ENCODE measurements at regions not wholly inside any gene's neighbourhood (a gene's known extent, or its start where the extent isn't known, plus 50 kb on each side); places are given as distances from the start of the nearest gene placed in this dataset.
"Not testable (repeated sequence)": the region's sequence is repeated elsewhere in the genome, so short reads cannot be mapped to it uniquely, and the experiment has no call there.

GRCh38 chr10:93127642-93128215 lies 54.0 kb downstream of the CYP26A1 start:
- H3K27ac ChIP-seq = not testable (repeated sequence)

GRCh38 chr10:93131986-93132385 lies 58.3 kb downstream of the CYP26A1 start:
- TF ChIP-seq, protein P1, sequence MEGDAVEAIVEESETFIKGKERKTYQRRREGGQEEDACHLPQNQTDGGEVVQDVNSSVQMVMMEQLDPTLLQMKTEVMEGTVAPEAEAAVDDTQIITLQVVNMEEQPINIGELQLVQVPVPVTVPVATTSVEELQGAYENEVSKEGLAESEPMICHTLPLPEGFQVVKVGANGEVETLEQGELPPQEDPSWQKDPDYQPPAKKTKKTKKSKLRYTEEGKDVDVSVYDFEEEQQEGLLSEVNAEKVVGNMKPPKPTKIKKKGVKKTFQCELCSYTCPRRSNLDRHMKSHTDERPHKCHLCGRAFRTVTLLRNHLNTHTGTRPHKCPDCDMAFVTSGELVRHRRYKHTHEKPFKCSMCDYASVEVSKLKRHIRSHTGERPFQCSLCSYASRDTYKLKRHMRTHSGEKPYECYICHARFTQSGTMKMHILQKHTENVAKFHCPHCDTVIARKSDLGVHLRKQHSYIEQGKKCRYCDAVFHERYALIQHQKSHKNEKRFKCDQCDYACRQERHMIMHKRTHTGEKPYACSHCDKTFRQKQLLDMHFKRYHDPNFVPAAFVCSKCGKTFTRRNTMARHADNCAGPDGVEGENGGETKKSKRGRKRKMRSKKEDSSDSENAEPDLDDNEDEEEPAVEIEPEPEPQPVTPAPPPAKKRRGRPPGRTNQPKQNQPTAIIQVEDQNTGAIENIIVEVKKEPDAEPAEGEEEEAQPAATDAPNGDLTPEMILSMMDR (conservative IDR thresholded peaks at IDR 0.05) = no peak

DNA sequence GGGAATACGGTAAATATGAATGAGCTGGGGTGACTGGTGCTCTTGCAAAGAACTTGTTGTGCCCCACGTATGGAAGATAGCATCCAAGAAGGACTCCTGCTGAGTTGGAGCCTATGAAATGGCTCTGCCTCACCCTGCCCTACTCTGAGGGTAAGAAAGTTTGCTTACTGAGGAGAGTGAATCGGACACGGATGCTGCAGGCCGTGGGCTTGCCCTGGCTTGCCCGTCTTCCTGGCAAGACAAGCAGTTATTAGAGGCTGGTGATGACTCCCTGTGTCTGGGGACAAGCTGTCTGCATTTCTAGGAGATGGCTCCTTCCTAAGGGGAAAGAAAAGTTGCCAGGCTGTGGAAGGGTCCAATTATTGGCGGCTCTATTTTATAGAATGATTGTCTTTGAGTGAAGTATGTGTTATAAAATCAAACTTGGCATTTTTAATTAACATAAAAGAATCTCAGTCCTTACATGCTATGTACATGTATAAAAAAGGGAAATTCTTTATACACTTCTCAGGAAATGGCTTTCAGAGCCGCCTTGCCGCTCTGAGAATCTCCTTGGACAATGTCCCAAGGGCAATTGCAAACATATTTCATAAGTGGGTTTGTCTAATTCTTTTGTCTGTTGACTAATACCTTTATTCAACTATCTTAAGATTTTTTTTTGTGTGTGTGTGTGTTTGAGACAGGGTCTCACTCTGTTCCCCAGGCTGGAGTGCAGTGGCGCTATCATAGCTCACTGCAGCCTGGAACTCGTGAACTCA lies 64.6 kb downstream of the CYP26A1 start:
- TF ChIP-seq, protein P1 (conservative IDR thresholded peaks at IDR 0.05) = no peak
- no peak overlapping the region for H3K27ac ChIP-seq

More at GRCh38 chr10:93131986-93132385, 58.3 kb downstream of the CYP26A1 start:
- H3K27ac ChIP-seq = no peak overlapping the region

GRCh38 chr10:93139059-93139655 lies 65.5 kb downstream of the CYP26A1 start:
- TF ChIP-seq, protein P1 (conservative IDR thresholded peaks at IDR 0.05) = no peak
- no peak overlapping the region for H3K27ac ChIP-seq

- H3K27ac ChIP-seq = no peak overlapping the region
- TF ChIP-seq, protein P1 (conservative IDR thresholded peaks at IDR 0.05) = no peak
These were observed 68.8 kb downstream of the CYP26A1 start for GRCh38 chr10:93142534-93142933.

DNA sequence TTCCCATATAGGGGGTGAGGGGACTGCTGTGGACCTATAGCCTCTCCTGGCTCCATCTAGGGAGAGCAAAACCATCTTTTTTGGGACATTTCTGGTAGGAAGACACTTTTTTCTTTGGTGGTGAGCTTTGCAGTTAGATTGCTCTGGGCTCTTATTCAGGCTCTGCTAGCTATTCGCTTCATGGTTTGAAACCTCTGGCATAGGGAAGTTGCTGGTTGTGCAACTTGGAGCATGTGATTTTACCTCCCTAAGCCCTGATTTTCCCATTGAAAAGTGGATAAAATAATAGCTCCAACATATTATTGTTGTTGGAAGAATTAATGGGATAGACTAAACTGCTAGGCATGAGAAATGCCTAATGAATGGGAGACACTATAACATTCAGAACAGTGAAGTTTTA lies 69.6 kb downstream of the CYP26A1 start:
- no peak overlapping the region for H3K27ac ChIP-seq
- TF ChIP-seq, protein P1 (conservative IDR thresholded peaks at IDR 0.05) = no peak

GRCh38 chr10:93146336-93146735 lies 72.6 kb downstream of the CYP26A1 start:
- no peak overlapping the region for H3K27ac ChIP-seq
- TF ChIP-seq, protein P1 (conservative IDR thresholded peaks at IDR 0.05) = no peak

- no peak overlapping the region for H3K27ac ChIP-seq
- TF ChIP-seq, protein P1 (conservative IDR thresholded peaks at IDR 0.05) = no peak
These were observed 73.6 kb downstream of the CYP26A1 start for GRCh38 chr10:93147281-93147680.
